Epithelial cell of esophagus (primary cell): ENCODE measurements at regions not wholly inside any gene's neighbourhood (a gene's known extent, or its start where the extent isn't known, plus 50 kb on each side); places are given as distances from the start of the nearest gene placed in this dataset.
"Not testable (repeated sequence)": the region's sequence is repeated elsewhere in the genome, so short reads cannot be mapped to it uniquely, and the experiment has no call there.

Experiments used
- DNase-seq: peaks from one replicate; pipeline ENCODE4 v3.0.0; 2010; ENCODE audit warnings: low read depth
- H3K4me3 ChIP-seq: 2 replicates; pipeline ENCODE4 v1.5.1; 2011; ENCODE audit warnings: mild to moderate bottlenecking, low read length, control low read depth
- TF ChIP-seq, protein P1 (sequence below): IDR thresholded peaks from 2 replicates; pipeline ENCODE4 v1.5.1; 2011; ENCODE audit warnings: low read depth, mild to moderate bottlenecking, low read length, control low read depth, inconsistent platforms; ENCODE audit not compliant: insufficient read depth; ENCODE audit errors: missing control alignments

DNA sequence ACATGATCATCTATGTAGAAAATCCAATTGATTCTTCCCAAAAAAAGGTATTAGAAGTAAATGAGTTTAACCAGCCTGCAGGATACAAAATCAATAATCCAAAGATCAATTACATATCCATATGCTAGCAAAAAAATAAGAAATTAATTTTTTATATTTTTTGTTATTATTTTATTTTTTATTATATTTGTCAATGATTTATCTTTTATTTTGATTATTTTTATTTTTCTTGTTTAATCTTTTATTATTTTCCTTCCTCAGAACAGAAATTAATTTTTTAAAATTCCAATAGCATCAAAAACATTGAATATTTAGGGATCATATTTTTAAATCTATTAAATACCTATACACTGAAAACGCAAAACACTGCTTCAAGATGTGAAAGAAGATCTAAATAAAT lies 331.2 kb downstream of the PLPP3 start:
- DNase-seq: no peak
- TF ChIP-seq, protein P1, sequence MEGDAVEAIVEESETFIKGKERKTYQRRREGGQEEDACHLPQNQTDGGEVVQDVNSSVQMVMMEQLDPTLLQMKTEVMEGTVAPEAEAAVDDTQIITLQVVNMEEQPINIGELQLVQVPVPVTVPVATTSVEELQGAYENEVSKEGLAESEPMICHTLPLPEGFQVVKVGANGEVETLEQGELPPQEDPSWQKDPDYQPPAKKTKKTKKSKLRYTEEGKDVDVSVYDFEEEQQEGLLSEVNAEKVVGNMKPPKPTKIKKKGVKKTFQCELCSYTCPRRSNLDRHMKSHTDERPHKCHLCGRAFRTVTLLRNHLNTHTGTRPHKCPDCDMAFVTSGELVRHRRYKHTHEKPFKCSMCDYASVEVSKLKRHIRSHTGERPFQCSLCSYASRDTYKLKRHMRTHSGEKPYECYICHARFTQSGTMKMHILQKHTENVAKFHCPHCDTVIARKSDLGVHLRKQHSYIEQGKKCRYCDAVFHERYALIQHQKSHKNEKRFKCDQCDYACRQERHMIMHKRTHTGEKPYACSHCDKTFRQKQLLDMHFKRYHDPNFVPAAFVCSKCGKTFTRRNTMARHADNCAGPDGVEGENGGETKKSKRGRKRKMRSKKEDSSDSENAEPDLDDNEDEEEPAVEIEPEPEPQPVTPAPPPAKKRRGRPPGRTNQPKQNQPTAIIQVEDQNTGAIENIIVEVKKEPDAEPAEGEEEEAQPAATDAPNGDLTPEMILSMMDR: no peak
- H3K4me3 ChIP-seq: no peak overlapping the region

DNA sequence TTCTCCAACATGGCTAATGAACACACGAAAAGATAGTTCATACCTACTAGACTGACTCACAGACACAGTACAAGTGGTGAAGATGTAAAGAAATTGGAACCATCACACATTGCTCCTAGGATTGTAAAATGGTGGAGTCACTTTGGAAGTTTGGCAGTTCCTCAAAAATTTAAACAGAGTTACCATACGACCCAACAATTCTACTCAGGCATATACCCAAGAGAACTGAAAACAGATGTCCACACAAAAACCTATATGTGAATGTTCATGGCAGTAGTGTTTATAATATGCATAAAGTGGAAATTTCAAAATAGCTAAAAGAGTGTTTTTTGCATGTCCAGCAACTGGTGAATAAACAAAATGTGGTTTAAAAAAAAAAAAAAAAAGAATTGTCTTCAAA lies 332.6 kb downstream of the PLPP3 start:
- DNase-seq, H3K4me3 ChIP-seq: not testable (repeated sequence)

DNA sequence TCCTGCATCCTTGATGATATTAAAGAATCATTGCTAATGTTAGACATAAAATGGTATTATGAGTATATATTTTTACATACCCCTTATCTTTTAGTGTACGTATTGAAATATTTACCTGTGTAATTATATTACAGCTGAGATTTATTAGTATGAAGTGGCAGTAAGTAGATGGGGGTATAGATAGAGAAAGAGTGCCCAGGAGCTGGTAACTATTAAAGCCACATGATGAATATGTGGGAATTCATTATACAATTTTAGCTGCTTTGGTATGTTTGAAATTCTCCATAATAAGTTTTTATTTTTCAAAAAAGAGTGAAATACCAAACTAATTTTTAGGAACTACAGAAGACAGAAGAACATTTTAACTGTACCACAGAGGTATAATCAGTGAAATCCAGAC lies 339.0 kb downstream of the PLPP3 start:
- TF ChIP-seq, protein P1: no peak
- no peak for DNase-seq

DNA sequence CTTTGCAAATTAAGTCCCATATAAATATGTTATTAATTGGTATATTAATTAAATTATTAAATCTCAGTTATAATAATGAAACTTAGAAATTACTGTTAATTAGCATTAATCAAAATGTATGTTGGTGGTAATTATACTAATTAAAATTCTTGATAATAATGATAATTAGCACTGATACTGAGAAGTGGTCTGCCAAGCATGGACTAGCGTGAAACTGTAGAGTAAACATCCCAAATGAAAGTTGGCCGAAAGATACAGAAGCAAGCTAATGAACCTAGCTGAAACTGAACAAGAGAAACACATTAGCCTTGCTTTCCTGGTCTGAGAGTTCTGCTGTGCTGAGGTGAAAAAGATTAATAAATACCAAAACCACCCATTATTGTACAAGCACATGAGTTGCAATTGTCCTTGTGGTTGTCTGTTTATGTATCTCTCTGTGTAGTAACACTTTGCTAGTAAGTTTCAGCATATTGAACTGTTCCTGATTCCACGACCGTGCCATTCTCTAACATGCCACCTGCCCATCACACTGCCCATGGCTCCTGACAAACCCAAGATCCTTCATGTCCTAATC lies 341.8 kb downstream of the PLPP3 start:
- TF ChIP-seq, protein P1: no peak
- no peak for DNase-seq
- no peak overlapping the region for H3K4me3 ChIP-seq

More for the DNA sequence above, 339.0 kb downstream of the PLPP3 start:
- H3K4me3 ChIP-seq: no peak overlapping the region

- TF ChIP-seq, protein P1: no peak
- H3K4me3 ChIP-seq: no peak overlapping the region
- no peak for DNase-seq
Measured at GRCh38 chr1:56236688-56237087, 342.7 kb downstream of the PLPP3 start.

DNA sequence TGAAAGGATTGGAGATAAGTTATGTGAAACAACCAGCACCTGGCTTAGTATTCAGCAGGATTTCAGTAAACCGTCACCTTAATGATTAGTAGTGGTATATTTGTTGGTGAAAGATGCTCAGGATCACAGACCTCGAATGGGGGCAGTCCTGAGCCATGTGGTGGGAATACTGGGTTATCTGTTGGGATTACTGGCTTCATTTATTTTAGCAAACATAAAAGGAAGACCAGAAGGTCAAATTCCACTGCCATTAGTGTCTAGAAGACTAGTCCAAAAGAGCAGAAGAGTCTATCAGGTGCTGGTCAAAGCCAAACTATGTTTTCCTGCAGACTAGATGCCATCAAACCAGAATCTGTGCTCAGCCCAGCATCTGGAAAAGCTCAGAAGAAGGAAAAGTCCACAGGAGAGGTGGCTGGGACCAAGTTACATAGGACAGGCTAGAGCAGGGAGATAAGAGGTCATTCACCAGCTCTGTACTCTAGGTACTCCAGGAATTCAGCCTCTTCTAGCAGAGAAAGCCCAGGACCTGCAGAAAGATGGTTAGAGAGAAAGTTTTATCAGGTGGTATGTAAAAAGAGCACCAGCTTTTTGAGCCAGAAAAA lies 343.4 kb downstream of the PLPP3 start:
- TF ChIP-seq, protein P1: no peak
- no peak for DNase-seq
- no peak overlapping the region for H3K4me3 ChIP-seq

GRCh38 chr1:56229186-56229585 lies 350.2 kb downstream of the PLPP3 start:
- H3K4me3 ChIP-seq: no peak overlapping the region
- no peak for DNase-seq
- TF ChIP-seq, protein P1: no peak

DNA sequence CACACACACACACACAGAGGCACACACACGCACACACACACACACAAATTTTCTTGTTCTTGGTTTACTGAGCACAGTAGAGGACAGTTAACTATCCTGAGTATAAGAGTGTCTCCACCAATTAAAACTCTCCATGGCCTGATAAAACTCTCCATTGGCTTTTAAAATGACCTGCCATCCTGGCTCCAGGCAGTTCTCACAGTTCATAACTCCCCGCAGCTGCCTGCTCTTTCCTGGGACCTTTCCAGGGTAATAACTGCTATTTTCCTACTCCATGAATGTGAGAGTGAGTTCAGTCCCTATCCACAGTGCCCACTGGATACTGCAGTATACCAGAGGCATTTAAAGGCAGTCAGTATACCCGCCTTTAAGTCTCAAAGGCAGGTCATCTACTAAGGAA lies 351.5 kb downstream of the PLPP3 start:
- TF ChIP-seq, protein P1: no peak
- H3K4me3 ChIP-seq: no peak overlapping the region
- no peak for DNase-seq
